ENCODE measurements at regions not wholly inside any gene's neighbourhood (a gene's known extent, or its start where the extent isn't known, plus 50 kb on each side); places are given as distances from the start of the nearest gene placed in this dataset.

- ChIA-PET CTCF (no interaction called here), POLR2A (no interaction called here)
These were observed 196.3 kb upstream of the CTNND2 start for GRCh38 chr5:12100542-12100941.

GRCh38 chr5:12099296-12099695, 195.1 kb upstream of the CTNND2 start:
- H3K9me3 ChIP-seq (ENCODE audit: control insufficient read depth, insufficient read depth, low read depth, low read length), result no peaks in the 10 kb centered on the region
- no peaks in the 10 kb centered on the region for H3K4me1 ChIP-seq (ENCODE audit: control insufficient read depth, insufficient read depth, low read length)
- POLR2A ChIA-PET, result no interaction called here
- TF ChIP-seq ZNF223 (tag by site-specific recombination; IDR thresholded peaks at IDR 0.05) (no peak), ZBTB1 (tag by site-specific recombination; IDR thresholded peaks at IDR 0.05) (no peak), PRDM4 (tag by site-specific recombination; IDR thresholded peaks at IDR 0.05) (no peak), ZNF645 (tag by site-specific recombination; IDR thresholded peaks at IDR 0.05) (no peak), KLF1 (tag by site-specific recombination; IDR thresholded peaks at IDR 0.05) (no peak), ZBTB20 (tag by site-specific recombination; IDR thresholded peaks at IDR 0.05) (no peak), ZNF140 (tag by site-specific recombination; IDR thresholded peaks at IDR 0.05) (no peak), ZNF175 (tag by site-specific recombination; IDR thresholded peaks at IDR 0.05) (no peak)

More at GRCh38 chr5:12100542-12100941, 196.3 kb upstream of the CTNND2 start:
- H3K36me3 ChIP-seq (ENCODE audit: control insufficient read depth in 2 of 2, insufficient read depth in 1 of 2, low read length in 2 of 2), result no peaks in the 10 kb centered on the region
- H3K4me1 ChIP-seq (ENCODE audit: control insufficient read depth, insufficient read depth, low read length), result no peaks in the 10 kb centered on the region
- H3K4me3 ChIP-seq (ENCODE audit: low read depth, low read length), result no peak overlapping the region
- H3K27ac ChIP-seq (ENCODE audit: extremely low read depth, low read depth, low read length), result no peak overlapping the region
- H3K9me3 ChIP-seq (ENCODE audit: control insufficient read depth, insufficient read depth, low read depth, low read length), result no peaks in the 10 kb centered on the region
- TF ChIP-seq ZNF19 (tag by site-specific recombination; IDR thresholded peaks at IDR 0.05; ENCODE audit: low read depth), result no peak
- no peak for TF ChIP-seq SP7 (tag by site-specific recombination; IDR thresholded peaks at IDR 0.05)
- no peak for TF ChIP-seq ZNF174 (tag by site-specific recombination; IDR thresholded peaks at IDR 0.05)
- TF ChIP-seq ZNF776 (tag by site-specific recombination; IDR thresholded peaks at IDR 0.05; ENCODE audit: borderline replicate concordance), result no peak
- no peak for TF ChIP-seq HOXA7 (CRISPR knock-in tag; IDR thresholded peaks at IDR 0.05; ENCODE audit: borderline replicate concordance)
- TF ChIP-seq ZNF18 (tag by site-specific recombination; IDR thresholded peaks at IDR 0.05), result no peak
- no peak for TF ChIP-seq IKZF3 (tag by site-specific recombination; IDR thresholded peaks at IDR 0.05)
- TF ChIP-seq ZNF600 (tag by site-specific recombination; IDR thresholded peaks at IDR 0.05), result no peak
- no peak for TF ChIP-seq ZNF626 (tag by site-specific recombination; IDR thresholded peaks at IDR 0.05)
- TF ChIP-seq ZBTB49 (tag by site-specific recombination; IDR thresholded peaks at IDR 0.05; ENCODE audit: low read depth), result no peak
- no peak for TF ChIP-seq ZNF513 (tag by site-specific recombination; IDR thresholded peaks at IDR 0.05)
- no peak for TF ChIP-seq ZFHX2 (tag by site-specific recombination; conservative IDR thresholded peaks at IDR 0.05)
- TF ChIP-seq ZNF701 (tag by site-specific recombination; IDR thresholded peaks at IDR 0.05), result no peak
- no peak for TF ChIP-seq FEZF1 (tag by site-specific recombination; IDR thresholded peaks at IDR 0.05)
- TF ChIP-seq ZNF549 (tag by site-specific recombination; IDR thresholded peaks at IDR 0.05), result no peak
- TF ChIP-seq CTCF (tag by site-specific recombination; IDR thresholded peaks at IDR 0.05), result no peak

More at GRCh38 chr5:12099296-12099695, 195.1 kb upstream of the CTNND2 start:
- H3K4me3 ChIP-seq (ENCODE audit: low read depth, low read length), result no peak overlapping the region
- CTCF ChIA-PET, result no interaction called here
- no peaks in the 10 kb centered on the region for H3K36me3 ChIP-seq (ENCODE audit: control insufficient read depth in 2 of 2, insufficient read depth in 1 of 2, low read length in 2 of 2)
- H3K27ac ChIP-seq (ENCODE audit: extremely low read depth, low read depth, low read length), result no peak overlapping the region
